GM20000 (cell line): ENCODE measurements at regions not wholly inside any gene's neighbourhood (a gene's known extent, or its start where the extent isn't known, plus 50 kb on each side); places are given as distances from the start of the nearest gene placed in this dataset.

Experiments used
- DNase-seq: peaks from one replicate; pipeline ENCODE4 v3.0.0; 2012; ENCODE audit warnings: low spot score
- TF ChIP-seq, protein P1 (sequence below): IDR thresholded peaks from 2 replicates; pipeline ENCODE4 v1.5.1; 2012; ENCODE audit warnings: mild to moderate bottlenecking, control low read depth; ENCODE audit errors: extremely low read depth, missing control alignments

DNA sequence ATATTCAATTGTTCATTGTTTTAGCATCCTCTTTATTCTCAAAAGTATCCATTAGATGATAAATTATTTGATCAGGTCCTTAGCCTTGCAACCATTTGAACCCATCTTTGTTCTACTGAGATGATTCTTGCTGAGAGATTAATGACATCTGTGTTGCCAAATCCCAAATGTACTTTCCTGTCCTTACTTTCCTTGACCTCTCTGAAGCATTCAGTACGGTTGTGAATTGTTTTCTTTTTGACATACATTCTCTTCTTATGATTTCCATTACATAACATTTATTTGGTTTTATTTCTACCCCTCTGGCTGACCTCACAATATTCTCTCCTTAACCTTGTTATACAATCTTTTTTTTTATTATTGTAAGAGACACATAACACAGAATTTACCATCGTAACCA, 1058.6 kb upstream of the CNTNAP5 start:
- TF ChIP-seq, protein P1, sequence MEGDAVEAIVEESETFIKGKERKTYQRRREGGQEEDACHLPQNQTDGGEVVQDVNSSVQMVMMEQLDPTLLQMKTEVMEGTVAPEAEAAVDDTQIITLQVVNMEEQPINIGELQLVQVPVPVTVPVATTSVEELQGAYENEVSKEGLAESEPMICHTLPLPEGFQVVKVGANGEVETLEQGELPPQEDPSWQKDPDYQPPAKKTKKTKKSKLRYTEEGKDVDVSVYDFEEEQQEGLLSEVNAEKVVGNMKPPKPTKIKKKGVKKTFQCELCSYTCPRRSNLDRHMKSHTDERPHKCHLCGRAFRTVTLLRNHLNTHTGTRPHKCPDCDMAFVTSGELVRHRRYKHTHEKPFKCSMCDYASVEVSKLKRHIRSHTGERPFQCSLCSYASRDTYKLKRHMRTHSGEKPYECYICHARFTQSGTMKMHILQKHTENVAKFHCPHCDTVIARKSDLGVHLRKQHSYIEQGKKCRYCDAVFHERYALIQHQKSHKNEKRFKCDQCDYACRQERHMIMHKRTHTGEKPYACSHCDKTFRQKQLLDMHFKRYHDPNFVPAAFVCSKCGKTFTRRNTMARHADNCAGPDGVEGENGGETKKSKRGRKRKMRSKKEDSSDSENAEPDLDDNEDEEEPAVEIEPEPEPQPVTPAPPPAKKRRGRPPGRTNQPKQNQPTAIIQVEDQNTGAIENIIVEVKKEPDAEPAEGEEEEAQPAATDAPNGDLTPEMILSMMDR, result no peak
- no peak for DNase-seq

DNA sequence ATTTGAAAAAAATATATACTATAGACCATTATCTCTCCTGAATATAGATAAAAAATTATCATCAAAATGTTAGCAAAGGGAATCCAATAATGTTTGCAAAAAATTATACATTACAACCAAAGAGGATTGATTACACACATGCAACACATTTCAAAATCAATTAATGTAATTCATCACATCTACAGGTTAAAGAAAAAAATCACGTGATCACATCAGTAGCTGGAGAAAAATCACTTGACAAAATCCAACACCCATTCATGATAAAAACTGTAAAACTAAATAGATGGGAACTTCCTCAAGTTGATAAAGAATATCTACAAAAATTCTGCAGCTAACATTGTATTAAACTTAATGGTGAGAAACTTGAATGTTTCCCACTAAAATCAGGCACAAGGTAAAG, 1047.5 kb upstream of the CNTNAP5 start:
- TF ChIP-seq, protein P1, result no peak
- no peak for DNase-seq

DNA sequence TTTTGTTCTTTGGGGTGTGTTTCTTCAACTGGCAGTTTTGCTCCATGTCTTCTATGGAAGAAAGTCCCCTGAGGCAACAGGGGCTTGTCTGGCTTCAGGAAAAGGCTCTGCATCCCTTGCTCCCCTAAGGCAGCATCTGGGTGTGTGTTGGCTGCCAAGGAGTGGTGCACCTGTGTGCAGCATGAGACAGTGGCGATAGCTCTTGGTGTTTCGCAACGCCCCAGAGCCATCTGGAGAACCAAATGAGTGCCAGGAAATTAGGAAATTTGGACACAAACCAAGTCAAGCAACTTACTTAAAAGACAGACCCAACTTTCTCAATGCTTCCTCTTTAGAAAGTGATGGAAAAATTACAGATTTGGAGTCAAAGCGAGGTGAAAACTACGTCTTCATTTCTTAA, 1044.4 kb upstream of the CNTNAP5 start:
- DNase-seq, result no peak
- TF ChIP-seq, protein P1, result no peak

DNA sequence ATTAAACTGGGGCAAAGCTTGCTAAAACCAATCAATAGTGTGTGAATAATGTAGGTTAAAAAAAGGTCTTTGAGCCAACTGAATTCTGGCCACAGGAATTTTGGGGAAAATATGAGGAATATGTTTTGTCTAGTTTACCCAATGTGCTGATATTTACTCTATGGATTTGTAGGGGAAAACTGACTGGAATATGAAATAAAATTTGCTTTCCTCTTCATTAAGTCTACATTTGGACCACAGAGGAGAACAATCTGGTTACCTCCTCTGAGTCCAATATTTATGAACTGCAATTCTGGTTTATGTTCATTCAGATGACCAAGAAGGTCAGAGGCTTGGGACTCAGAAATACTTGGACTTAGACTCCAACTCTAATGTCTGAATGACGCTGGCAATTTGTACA, 1042.2 kb upstream of the CNTNAP5 start:
- TF ChIP-seq, protein P1, result no peak
- no peak for DNase-seq

DNA sequence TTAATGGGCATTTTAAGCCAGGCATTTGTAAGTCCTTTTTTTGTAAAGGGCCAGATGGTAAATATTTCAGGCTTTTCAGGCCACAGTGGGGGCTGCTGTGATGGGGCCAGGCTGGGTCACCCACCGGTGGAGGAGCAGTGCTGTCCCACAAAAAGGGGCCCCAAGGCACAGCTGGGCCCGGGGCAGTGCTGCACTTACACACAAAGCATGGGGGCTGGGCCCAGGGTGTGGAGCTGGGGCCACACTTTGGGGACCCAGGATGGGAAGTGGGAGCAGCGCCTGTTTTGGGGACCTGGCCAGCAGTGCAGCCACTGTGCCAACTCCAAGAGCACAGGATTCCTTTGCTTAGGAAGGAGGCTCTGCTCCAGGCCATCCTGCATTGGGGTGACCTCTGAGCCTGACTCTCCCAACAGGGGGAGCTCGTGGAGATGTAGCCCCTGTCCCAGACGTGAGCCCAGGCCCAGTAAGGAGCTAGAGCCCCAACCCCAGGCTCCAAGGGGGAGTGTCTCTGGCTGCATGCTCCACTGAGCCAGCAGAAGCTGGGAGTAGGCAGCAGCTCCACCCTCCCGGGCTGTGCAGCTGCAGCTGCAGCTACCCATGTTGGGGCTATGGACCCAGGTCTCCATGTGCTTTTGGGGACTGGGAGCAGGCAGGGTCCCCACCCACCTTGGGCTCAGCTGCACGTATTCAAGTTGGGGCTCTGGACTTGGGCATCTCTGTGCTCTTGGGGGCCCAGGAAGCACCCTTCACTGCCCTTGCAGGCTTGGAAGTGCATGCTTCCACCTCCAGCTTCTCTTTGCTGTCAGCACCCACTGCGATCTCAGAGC, 1036.5 kb upstream of the CNTNAP5 start:
- TF ChIP-seq, protein P1, result no peak
- DNase-seq, result no peak

DNA sequence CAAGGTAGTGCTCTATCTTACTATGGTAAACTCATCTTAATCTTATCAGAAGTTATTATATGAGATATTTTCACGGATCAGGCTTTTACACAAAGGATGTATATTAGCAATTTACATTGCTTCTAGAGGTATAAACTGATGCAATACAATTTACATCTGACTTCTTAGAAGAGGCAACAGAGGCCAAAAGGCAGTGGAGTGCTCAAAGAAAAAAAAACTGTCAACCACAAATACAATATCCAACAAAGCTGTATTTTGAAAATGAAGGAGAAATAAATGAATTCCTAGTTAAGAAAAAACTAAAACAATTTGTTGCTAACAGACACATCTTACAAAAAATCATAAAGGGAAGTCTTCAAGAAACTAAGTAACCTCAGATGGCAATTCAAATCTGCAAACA, 1031.5 kb upstream of the CNTNAP5 start:
- DNase-seq, result no peak
- TF ChIP-seq, protein P1, result no peak

DNA sequence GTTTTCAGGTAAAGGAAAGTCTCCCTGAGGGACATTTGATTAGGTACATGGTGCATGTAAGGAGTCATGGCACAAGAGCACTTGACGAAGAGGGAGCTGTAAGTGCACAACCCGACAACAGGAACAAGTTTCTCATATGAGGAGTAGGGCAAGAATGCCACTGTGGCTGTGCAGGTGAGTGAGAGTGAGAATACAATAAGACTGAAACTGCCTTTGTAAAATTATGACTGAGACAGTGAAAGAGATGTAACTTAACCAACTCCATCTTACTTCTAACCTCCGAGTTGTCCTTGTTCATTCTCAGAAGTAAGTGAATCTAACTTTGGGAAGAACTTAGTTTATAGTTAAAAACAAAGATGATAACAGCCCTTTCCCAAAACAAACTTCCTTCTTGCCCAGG, 1025.8 kb upstream of the CNTNAP5 start:
- DNase-seq, result no peak
- TF ChIP-seq, protein P1, result no peak
